Stimulated activated CD8-positive, alpha-beta memory T cell treated with anti-CD3 and anti-CD28 coated beads, Interleukin-15, amount 100 ng/mL, for 24 hours (primary cell): ENCODE measurements at regions not wholly inside any gene's neighbourhood (a gene's known extent, or its start where the extent isn't known, plus 50 kb on each side); places are given as distances from the start of the nearest gene placed in this dataset.

ENCODE experiments used
- DNase-seq: peaks from one replicate; pipeline ENCODE4 v3.0.0-alpha.2; 2020; ENCODE audit warnings: low read depth

DNA sequence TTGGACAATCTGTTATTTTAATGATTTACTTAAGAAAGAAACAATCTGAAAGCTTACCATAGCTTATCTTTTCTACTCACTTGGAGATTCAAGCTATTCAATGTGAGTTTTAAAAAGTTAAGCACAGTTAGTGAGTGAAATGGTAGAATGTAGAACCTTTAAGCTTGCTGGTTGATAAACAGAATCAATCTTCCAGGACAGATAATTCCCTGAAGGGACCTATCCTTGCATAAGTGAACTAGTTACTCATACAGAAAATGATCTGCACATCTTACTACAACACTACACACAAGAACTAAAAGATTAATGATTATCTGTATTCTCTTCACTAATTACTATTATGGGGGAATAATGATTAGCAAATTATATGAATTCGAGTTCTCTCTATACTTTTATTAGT lies 165.6 kb downstream of the PALM2AKAP2 start:
- no peak for DNase-seq

DNA sequence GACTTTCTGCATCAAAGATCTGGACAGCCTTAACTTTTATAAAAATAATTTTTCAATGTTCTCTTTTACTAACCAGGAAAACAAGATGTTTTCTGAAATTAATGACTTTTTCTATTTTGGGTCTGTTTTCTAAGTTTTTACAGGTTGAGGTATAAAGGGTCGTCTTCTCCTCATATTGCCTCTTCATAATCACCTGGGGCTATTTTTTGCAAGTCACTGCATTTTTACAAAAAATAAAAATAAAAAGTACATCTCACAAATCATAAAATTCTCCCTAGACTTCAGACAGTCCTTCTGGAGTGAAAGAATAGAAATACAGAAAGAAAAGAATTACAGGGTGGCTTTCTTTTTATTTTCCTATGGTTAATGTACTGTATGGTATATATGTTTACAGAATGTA lies 168.5 kb downstream of the PALM2AKAP2 start:
- DNase-seq = no peak

DNA sequence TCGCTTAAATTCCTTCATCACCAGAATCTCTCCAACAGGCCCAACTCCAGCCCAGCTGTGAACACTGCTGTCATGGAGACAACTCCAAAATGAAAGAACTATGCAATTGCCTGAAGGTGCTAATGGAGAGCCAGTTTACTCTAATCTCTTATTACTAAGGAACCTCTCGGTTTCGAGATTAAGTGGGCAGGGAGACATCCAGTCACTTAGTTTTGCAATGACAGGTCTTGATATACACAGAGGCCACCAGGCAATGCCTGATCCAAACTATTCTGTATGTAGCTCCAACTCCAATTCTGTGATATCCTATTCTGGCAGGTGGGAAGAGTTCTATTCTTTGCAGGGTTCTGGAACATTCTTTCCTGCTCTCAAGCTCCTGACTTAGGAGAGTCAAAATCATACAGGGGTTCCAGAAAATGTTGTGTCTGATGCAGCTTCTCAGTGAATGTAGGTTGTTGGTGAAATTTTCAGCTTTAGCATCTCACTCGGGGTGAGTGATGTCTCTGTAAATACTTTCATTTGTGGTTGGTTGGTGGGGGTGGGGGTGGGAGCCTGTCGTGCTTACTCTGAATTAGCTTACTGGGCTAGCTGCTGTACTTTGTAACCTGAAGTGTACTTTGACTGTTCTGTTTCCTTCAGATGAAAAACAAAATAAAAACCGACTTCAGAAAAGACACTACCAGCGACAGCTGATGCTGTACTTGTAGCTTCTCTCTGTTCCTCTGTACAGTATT lies 170.9 kb downstream of the PALM2AKAP2 start:
- DNase-seq = no peak

DNA sequence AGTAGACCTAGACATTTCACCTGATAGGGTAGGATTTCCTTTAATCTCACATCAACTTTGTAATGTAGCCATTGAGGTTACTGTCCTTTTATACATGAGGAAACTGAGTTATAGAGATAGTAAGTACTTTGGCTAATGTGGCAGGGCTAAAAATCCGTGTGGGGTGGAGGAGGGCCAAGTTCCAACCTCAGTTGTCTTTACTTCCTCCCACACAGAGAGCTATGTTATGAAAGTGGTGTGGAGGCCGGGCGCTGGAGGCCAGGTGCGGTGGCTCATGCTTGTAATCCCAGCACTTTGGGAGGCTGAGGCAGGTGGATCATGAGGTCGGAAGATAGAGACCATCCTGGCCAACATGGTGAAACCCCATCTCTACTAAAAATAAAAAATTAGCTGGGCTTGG lies 173.3 kb downstream of the PALM2AKAP2 start:
- DNase-seq = no peak

DNA sequence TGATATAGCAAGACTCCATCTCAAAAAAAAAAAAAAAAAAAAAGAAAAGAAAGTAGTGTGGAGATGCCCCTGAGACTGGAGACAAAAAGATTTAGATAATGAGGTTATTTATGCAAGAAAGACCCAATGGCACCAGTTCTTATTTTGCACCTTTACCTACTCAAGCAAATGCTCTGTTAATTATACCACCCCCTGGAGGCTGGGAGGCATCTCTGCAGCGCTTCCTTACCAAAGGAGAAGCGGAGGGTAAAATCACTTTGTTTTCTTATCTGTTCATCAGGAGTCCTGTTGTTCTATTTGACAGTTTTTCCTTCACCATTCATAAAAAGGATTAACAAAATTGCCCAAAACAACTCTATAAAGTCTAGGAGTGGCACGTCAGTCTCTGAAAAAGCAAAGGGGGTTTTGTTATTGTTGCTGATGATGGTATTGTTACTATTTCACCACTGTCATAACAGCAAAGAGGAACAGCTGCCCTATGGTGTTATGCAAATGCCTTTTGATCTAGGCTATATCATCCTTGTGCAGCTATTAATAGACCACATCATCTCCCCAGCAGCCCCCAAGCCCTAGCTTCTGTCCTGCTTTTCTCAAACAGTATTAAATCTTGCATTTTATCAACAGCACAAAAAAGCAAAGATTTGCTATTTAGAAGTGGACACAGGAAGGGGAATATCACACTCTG lies 174.0 kb downstream of the PALM2AKAP2 start:
- DNase-seq = no peak

DNA sequence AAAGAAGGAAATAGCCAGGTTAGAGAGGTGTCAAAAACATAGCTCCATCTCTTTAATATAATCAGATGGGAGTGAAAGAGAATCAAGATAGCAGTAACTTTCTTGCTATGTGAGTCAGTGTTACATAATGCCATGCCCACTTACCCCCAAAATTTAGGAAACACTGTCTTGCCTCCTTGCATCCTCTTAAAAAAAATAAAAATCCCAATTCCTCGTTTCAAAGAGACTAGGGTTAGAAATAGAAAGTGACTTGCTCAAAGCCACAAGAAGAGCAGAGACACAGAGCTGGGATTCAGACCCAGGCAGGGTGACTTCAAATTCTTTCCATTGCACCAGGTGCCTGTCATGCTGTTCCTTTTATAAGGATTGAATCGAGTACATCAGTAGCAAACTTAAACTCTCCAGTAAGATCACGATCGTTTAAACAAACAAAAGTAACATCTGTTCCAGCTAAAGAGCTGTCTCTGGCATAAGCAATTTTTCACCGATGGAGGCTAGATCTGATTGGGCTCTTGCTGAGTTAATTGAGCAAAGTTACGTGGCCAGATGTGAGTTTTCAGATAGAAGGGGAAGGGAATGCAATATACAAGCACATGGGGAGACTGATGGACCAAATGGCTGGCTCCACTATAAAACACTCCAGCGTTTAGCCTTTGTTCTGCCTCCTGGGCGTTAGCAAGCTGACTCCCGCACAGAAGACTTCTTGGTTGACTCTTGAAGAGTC lies 176.9 kb downstream of the PALM2AKAP2 start:
- no peak for DNase-seq

DNA sequence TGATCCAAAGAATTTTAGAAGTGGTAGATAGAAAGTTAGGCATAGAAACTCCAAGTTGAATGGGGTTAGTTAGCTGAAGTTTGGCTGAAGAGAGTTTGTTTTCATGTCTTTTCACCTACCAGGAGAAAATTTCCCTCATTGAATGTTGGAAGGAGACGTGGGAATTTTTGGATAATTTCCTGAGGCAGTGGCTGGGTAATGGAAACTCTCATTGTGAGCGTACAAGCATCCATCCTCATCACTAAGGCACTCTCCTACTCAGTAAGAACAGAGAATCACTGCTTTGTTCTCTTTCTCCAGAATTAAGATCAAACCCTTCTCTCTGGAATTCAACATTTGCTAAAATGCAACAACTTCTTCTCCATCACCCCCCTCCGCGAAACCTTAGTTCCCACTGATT lies 179.7 kb downstream of the PALM2AKAP2 start:
- no peak for DNase-seq

DNA sequence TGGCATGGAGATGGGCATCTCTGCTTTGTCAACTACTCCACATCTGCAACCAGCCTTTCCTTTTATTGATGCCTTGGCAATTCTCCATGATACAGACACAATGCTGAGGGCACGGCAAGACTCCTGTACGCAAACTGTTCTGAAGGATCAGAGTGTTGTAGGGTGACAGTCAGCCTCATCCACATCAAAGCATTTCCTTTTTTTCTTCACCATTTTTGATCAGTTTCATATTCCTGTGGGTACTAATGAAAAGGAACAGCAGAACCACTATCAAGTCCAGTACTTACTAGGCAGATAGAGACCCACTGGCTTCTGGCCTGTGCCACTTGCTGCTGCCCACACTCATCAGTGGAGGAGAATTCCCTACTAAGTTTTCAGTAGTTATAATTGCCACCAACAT lies 181.6 kb downstream of the PALM2AKAP2 start:
- DNase-seq = no peak

DNA sequence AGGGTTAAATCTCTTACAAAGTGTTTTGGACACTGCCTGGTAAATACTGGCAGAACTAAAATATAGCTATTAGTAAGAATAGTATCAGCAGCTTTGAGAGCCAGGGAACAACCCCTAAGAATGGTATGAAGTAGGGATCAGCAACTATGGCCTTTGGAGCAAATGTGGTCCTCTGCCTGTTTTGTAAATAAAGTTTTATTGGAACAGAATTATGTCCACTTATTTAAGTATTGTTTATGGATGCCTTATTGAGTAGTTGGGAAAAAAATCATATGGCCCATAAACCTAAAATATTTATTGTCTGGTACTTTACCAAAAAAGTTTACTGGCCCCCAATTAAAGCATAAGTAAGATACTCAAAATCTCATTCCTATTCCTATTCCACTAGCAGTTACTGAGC lies 182.2 kb downstream of the PALM2AKAP2 start:
- DNase-seq = no peak

DNA sequence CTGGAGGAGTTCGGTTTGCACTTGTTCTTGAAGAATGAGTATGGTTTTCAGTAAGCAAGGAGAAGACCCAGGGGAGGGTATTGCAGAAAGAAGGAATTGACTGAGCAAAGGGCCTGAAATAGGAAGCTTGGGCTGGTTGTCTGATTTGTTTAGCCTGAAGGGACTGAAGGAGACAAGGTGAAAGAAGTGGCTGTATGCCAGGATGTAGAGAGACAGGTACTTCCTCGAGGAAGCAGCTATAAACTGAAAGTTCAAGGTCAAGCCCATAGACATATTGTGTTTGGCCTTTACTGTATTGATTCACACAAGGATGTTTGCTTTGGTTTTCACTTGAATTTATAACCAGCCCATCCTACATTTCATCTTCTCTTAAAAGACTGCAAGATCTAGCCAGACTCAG lies 183.1 kb downstream of the PALM2AKAP2 start:
- DNase-seq = no peak

DNA sequence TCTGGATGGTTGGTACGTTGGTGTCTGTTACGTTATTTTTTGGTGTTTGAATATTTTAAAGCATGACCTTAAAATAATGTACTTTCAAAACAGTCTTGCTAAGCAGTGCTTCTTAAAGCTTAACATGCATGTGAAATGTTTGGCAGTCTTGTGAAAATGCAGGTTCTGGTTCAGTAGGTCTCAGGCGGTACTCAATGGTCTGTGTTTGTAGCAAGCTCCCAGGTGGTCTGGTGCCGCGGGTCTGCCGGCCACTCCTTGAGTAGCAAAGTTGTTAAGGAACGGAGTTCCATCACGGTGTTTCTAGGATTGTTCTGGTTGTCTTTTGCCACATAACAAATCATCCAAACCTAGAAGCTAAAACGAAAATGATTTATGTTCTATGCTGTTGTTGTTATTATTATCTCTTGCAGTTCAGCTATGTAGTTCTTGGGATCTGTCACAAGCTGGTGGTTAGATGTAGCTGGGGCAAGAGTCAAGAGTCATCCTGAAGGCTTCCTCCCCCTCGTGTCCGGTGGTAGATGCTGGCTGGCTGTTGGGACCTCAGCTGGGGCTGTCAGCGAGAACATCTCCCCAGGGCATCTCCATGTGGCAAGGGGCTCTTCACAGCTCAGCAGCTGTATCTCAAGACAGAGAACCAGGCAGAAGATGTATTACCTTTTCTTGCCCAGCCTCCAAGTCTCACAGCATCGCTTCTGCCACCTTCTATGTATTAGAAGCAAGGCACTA lies 186.8 kb downstream of the PALM2AKAP2 start:
- no peak for DNase-seq

DNA sequence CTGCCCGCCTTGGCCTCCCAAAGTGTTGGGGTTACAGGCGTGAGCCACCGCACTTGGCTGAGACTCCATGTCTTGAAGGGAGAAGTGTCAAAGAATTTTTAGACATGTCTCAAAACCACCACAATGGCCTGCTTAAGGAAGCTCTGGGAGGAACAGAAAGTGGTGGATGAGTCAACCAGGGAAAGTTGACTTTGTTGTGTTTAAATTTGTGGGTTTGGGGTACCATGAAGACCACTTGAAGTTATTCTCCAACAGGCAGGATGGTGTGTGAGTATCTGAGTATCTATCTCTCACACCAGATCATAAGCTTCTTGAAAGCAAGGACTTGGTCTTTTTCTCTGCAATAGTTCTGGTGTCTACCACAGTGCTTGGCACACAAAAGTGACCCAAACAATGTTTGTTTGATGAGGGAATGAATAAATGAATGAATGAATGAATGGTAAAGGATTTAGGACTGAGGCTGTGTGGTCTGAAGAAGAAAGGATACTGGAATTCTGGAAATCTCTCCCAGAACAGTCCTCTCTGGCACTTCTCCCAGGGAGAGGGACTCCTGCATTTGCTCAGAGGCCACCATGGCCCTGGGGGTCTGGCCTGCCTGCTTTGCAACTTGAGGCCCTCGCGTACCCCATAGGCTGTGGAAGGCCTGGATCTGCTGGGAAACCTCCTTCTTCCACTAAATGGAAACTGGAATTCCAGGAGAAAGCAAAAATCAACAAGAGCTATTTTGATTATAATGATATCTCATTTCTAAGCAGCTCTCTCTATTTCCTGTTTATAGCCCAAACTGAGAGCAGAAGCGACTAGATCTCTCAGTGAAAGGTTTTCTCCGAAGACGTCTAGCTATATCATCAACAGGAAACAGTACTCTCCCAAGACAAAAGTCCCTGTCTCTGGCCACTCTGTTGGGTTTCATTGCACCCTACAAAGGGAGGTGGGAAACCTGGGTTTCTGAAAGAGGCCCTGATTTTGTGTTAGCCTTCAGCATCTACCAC lies 187.9 kb downstream of the PALM2AKAP2 start:
- DNase-seq = no peak

DNA sequence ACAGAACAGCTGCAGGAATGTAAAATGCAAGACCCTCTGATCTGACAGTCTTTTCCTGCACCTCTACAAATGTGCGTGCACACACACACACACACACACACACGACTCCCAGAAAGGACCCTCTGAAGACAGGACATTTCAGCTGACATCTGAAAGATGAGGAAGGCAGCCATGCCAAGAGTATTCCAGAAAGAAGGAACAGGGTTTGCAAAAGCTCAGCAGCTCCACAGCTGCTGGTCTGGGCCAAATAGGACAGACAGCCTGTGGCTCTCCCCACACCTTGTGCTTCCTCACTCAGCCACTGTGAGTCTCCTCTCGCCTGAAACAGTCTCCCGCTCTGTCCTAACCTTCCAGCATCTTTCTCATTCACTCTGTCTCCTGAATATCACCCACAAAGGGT lies 189.0 kb downstream of the PALM2AKAP2 start:
- DNase-seq = no peak

DNA sequence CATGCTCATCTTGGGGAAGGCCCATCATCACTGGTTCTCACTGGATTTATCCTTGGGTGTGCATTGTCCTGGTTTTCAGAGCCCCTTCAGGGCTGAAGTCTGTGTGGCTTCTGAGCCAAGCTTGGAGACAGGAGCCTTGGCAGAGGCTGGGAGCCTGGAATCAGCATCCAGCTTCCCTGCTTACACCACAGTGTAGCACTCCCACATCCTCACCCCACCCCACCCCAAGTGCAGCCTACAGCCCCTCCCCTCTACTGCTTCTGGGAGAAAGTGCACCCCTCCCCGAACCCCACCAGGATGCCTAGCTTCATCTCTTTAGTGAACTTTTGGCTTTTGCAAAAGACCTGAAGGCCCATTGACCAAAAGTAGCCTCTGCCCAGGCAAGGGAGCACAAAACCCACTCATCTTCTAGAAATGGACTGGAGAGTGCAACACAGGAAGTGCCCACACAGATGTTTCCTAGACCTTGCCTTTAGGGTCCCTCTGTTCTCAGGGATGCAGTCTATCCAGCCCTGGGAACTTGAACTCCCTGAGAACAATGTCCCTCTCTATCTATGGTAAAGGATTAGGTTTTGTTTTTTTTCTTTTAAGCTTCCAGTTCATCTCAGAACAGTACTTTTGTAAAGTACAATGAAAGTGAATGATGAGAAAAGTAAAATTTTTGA lies 189.7 kb downstream of the PALM2AKAP2 start:
- DNase-seq = no peak

DNA sequence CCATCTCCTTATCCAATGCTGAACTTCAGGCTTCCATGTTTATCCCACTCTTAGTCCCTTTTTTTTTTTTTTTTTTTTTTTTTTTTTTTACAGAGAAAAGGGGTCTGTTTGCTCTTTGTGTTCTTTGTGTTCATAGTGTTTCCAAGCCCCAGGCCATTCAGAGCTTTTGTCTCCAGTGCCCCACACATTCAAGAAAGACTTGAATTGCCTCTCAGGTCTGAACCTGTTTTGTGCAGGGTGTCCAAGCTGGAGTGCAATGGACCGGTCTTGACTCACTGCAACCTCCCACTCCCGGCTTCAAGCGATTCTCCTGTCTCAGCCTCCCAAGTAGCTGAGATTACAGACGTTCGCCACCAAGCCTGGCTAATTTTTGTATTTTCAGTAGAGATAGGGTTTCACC lies 191.2 kb downstream of the PALM2AKAP2 start:
- no peak for DNase-seq

DNA sequence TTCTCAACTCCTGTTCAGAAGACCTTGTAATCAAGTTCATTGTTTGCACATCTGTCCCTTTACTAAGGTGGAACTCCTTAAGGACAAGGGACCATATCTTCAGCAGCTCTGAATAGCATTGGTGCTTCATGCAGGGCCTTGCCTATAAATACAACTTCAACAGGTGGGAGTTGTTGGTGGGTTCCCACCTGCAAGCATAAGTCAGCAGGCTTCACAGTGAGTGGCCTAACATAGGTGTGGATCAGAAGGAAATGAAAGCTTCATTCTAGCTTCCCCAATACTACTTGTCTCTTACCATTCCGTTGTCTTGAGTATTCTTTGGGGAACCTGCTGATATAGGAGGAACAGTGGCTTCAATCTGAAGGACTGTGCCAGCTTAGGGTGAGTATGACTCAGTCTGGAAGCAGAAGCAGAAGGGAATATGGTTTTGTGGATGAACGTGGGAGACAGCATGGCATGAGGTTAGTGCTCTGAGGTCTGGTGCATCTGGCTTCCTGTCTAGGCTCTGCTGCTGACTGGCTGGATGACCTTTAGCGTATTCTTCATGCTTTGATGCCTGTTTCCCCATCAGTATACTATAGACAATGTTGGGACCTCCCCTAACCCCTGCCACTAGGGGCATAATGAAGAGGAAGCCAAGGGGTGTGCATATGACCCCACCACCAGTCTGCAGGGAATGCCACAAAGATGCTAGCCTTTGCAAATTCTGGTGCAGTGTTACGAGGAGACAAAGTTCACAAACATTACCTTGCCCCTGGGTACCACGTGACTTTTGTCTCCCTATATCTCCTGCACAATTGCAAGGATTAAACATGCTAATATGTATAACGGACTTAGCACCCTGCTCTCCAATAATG lies 192.3 kb downstream of the PALM2AKAP2 start:
- DNase-seq = no peak

DNA sequence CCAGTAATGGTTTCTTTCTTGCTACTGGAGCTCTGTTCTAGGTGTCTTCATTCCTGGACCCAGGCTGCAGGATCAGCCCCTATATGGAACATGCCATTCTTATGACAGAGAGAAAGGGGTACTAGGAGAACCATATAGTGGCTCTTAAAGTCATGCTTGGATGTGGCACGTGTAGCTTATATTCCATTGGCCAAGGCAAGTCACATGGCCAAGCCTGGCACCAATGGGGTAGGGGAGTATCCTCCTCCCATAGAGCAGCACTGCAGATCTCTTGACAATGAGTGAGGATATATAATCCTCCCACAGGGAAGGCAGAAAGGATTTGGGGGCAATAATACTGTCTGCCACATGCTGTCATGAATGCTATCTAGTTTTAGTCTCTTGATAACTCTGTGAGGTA lies 193.3 kb downstream of the PALM2AKAP2 start:
- DNase-seq = no peak

DNA sequence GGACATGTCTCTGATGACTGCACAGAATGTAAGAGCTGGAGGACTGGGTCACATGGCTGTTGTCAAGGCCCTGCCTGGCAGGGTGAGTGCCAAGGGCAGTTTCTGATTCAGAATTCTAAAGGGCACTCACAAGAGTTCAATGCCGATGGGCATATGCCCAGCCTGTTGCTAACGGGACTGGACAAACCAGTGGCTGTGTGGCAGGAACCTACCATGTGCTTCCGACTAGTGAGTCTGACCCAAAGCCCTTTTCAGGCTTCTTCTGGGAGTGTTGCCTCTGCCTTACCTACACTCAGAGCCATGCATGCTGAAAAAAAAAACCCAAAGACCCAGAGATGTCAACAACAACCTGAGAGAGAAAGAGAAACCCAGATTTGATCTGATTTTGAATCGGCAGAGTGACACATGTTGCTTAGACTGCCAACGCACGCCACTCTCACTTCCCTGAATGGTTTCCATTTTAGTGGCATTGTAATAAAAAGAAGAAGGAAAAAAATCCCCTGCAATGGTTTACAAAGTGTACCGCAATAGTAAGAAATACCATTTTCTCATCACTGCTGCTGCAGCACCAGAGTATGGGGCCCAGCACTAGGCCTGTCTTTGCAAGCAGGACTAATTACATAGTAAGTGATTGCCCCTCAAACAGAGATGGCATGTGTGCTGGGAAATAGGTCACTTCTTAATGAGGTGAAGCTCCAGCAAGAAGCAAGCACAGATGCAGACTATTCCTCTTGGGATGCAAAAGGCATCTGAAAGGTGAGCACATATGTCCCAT lies 194.3 kb downstream of the PALM2AKAP2 start:
- DNase-seq = no peak

DNA sequence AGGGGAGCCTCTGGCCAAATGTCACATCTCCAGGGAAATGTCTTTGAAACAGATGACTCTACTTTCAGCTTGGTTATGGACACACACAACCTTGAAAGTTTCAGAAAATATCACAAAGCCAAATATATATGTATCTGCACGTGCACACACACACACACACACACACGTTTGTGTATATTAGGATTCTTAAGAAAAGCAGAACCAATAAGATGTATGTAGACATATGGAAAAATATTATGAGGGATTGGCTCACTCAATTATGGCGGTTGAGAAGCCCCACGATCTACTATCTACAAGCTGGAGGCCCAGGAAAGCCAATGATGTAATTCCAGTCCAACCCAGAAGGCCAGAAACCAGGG lies 194.9 kb downstream of the PALM2AKAP2 start:
- DNase-seq = no peak
